Activated naive CD4-positive, alpha-beta T cell treated with anti-CD3 and anti-CD28 coated beads, Interleukin-2, amount 50 U/mL, for 72 hours (primary cell): ENCODE measurements at regions not wholly inside any gene's neighbourhood (a gene's known extent, or its start where the extent isn't known, plus 50 kb on each side); places are given as distances from the start of the nearest gene placed in this dataset.

ENCODE experiments used
- ATAC-seq, 2 donors: fragments of 150-1000 bp; cut with Tn5 transposase; 2 replicates each; pipeline ENCODE4 v1.10.0; 2021; ENCODE audit warnings: mild to moderate bottlenecking in 2 of 2, moderate library complexity in 2 of 2
- DNase-seq, 2 donors: peaks; one replicate each; pipeline ENCODE4 v3.0.0; 2021 to 2022; ENCODE audit warnings: low spot score in 2 of 2
- H3K27ac Mint-ChIP-seq, 2 donors: one replicate each; pipeline ENCODE4 v1.8.0; 2022; ENCODE audit warnings: mild to moderate bottlenecking in 2 of 2, mixed read lengths in 2 of 2
- H3K36me3 Mint-ChIP-seq, 2 donors: one replicate each; pipeline ENCODE4 v1.8.0; 2022; ENCODE audit warnings: mixed read lengths in 2 of 2
- H3K9me3 Mint-ChIP-seq, 2 donors: one replicate each; pipeline ENCODE4 v1.8.0; 2022; ENCODE audit warnings: mixed read lengths in 2 of 2

- Mint-ChIP-seq H3K9me3 (peaks cover 10 to 11% of the 10 kb centered on the region in 2 donors), H3K36me3 (peaks cover 0 to 11% of the 10 kb centered on the region in 2 donors), H3K27ac (no peak overlapping the region)
- DNase-seq (no peak), ATAC-seq (no peak)
Measured at GRCh38 chr17:72236980-72237633, 116.3 kb downstream of the SOX9 start.

- DNase-seq (no peak), ATAC-seq (no peak)
- Mint-ChIP-seq H3K9me3 (peaks cover 16 to 19% of the 10 kb centered on the region in 2 donors), H3K27ac (no peak overlapping the region), H3K36me3 (peaks cover 0 to 16% of the 10 kb centered on the region in 2 donors)
Measured at GRCh38 chr17:72238157-72238673, 117.4 kb downstream of the SOX9 start.

GRCh38 chr17:72239548-72239947 is 118.7 kb downstream of the SOX9 start:
- H3K27ac Mint-ChIP-seq: no peak overlapping the region
- ATAC-seq (no peak), DNase-seq (no peak)
- peaks cover 0 to 29% of the 10 kb centered on the region in 2 donors for H3K36me3 Mint-ChIP-seq
- peaks cover 25 to 30% of the 10 kb centered on the region in 2 donors for H3K9me3 Mint-ChIP-seq

GRCh38 chr17:72240333-72240732 is 119.5 kb downstream of the SOX9 start:
- H3K36me3 Mint-ChIP-seq: peaks cover 0 to 31% of the 10 kb centered on the region in 2 donors
- DNase-seq: no peak

GRCh38 chr17:72244494-72244893 is 123.7 kb downstream of the SOX9 start:
- DNase-seq (no peak), ATAC-seq (no peak)
- Mint-ChIP-seq H3K27ac (no peak overlapping the region), H3K36me3 (peaks cover 0 to 25% of the 10 kb centered on the region in 2 donors), H3K9me3 (peaks cover 26 to 27% of the 10 kb centered on the region in 2 donors)

More at GRCh38 chr17:72240333-72240732, 119.5 kb downstream of the SOX9 start:
- peaks cover 26 to 31% of the 10 kb centered on the region in 2 donors for H3K9me3 Mint-ChIP-seq
- no peak overlapping the region for H3K27ac Mint-ChIP-seq
- ATAC-seq: no peak

- ATAC-seq (no peak), DNase-seq (no peak)
- Mint-ChIP-seq H3K27ac (no peak overlapping the region), H3K9me3 (peaks cover 23 to 24% of the 10 kb centered on the region in 2 donors), H3K36me3 (peaks cover 0 to 25% of the 10 kb centered on the region in 2 donors)
Measured at GRCh38 chr17:72244956-72245355, 124.1 kb downstream of the SOX9 start.

GRCh38 chr17:72249441-72249840 is 128.6 kb downstream of the SOX9 start:
- Mint-ChIP-seq H3K36me3 (peaks cover 0 to 3% of the 10 kb centered on the region in 2 donors), H3K9me3 (peaks cover 8 to 9% of the 10 kb centered on the region in 2 donors), H3K27ac (no peak overlapping the region)
- DNase-seq (no peak), ATAC-seq (no peak)

GRCh38 chr17:72250206-72250605 is 129.4 kb downstream of the SOX9 start:
- Mint-ChIP-seq H3K27ac (no peak overlapping the region), H3K9me3 (peaks cover 9% of the 10 kb centered on the region in 2 donors), H3K36me3 (no peaks in the 10 kb centered on the region)
- no peak for DNase-seq
- ATAC-seq: no peak

GRCh38 chr17:72253597-72253996 is 132.8 kb downstream of the SOX9 start:
- ATAC-seq (no peak), DNase-seq (no peak)
- Mint-ChIP-seq H3K36me3 (no peaks in the 10 kb centered on the region), H3K9me3 (peaks cover 9% of the 10 kb centered on the region in 2 donors), H3K27ac (no peak overlapping the region)

- Mint-ChIP-seq H3K27ac (no peak overlapping the region), H3K9me3 (peaks cover 9% of the 10 kb centered on the region in 2 donors), H3K36me3 (no peaks in the 10 kb centered on the region)
- DNase-seq (no peak), ATAC-seq (no peak)
Measured at GRCh38 chr17:72254808-72255449, 134.1 kb downstream of the SOX9 start.

- Mint-ChIP-seq H3K9me3 (peaks cover 9% of the 10 kb centered on the region in 2 donors), H3K36me3 (no peaks in the 10 kb centered on the region), H3K27ac (no peak overlapping the region)
- no peak for DNase-seq
- ATAC-seq: no peak
Measured at GRCh38 chr17:72255481-72255880, 134.7 kb downstream of the SOX9 start.

- no peak overlapping the region for H3K27ac Mint-ChIP-seq
- ATAC-seq: no peak
- no peak for DNase-seq
- peaks cover 0 to 7% of the 10 kb centered on the region in 2 donors for H3K36me3 Mint-ChIP-seq
- H3K9me3 Mint-ChIP-seq: peaks cover 12 to 19% of the 10 kb centered on the region in 2 donors
Measured at GRCh38 chr17:72258711-72259110, 137.9 kb downstream of the SOX9 start.

GRCh38 chr17:72259922-72260321 is 139.1 kb downstream of the SOX9 start:
- Mint-ChIP-seq H3K36me3 (peaks cover 0 to 7% of the 10 kb centered on the region in 2 donors), H3K27ac (no peak overlapping the region), H3K9me3 (peaks cover 7 to 16% of the 10 kb centered on the region in 2 donors)
- DNase-seq (no peak), ATAC-seq (no peak)

GRCh38 chr17:72262766-72263165 is 141.9 kb downstream of the SOX9 start:
- peaks cover 0 to 7% of the 10 kb centered on the region in 2 donors for H3K36me3 Mint-ChIP-seq
- ATAC-seq (no peak), DNase-seq (no peak)
- no peak overlapping the region for H3K27ac Mint-ChIP-seq
- peaks cover 7 to 16% of the 10 kb centered on the region in 2 donors for H3K9me3 Mint-ChIP-seq

GRCh38 chr17:72264682-72265405 is 144.0 kb downstream of the SOX9 start:
- peaks cover 0 to 7% of the 10 kb centered on the region in 2 donors for H3K36me3 Mint-ChIP-seq
- H3K27ac Mint-ChIP-seq: no peak overlapping the region
- H3K9me3 Mint-ChIP-seq: peaks cover 7 to 16% of the 10 kb centered on the region in 2 donors
- DNase-seq (no peak), ATAC-seq (no peak)

- Mint-ChIP-seq H3K9me3 (peaks cover 7 to 18% of the 10 kb centered on the region in 2 donors), H3K36me3 (peaks cover 0 to 5% of the 10 kb centered on the region in 2 donors), H3K27ac (peak overlapping the region in 1 of 2 donors; percentile 87)
- no peak for DNase-seq
- no peak for ATAC-seq
Measured at GRCh38 chr17:72266112-72266775, 145.4 kb downstream of the SOX9 start.
